Superior temporal gyrus (tissue), 1 donor: ENCODE measurements at regions not wholly inside any gene's neighbourhood (a gene's known extent, or its start where the extent isn't known, plus 50 kb on each side); places are given as distances from the start of the nearest gene placed in this dataset.
A peak's percentile ranks its signal among the peaks of the same experiment; 100 is the strongest.
"Not testable (repeated sequence)": the region's sequence is repeated elsewhere in the genome, so short reads cannot be mapped to it uniquely, and the experiment has no call there.

ENCODE experiments used
- DNase-seq: peaks from one replicate; pipeline ENCODE4 v3.0.0-alpha.2; 2016; ENCODE audit errors: extremely low spot score

DNA sequence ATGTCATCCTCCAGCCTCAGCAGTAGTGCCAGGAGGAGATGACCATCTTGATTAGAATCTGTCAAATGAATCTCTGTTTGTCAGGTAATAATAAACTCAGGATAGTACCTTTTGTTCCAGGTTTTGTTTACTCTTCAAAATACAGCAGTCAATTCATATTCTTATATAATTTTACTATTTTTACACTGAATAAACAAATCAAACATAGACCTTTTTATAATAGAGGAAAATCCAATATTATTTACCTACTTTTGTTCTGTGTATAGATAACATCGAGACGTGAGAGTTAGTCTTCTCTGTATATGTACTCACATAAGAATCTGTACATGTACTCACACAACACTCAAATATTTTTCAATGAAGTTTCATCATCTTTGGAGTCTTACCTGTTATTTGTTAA lies 365.4 kb upstream of the EPHA5 start:
- no peak for DNase-seq

DNA sequence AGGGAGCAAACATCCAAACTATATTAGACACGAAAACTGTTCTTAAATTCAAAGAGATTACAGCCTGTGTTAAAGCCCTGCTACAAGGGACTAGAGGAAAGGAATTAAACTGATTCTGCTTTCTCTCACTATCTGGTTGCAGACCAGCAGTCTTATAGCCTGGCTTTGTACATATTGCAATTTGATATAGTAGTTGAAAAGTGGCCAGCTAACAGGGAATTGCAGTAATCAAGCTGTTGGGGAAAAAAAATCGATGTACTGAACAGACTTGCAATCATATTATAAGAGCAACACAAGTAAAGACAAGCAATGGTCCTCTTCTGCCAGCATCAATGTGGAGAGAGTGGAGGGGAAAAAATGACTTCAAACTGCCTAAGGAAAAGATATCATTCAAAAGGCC lies 364.4 kb upstream of the EPHA5 start:
- no peak for DNase-seq

DNA sequence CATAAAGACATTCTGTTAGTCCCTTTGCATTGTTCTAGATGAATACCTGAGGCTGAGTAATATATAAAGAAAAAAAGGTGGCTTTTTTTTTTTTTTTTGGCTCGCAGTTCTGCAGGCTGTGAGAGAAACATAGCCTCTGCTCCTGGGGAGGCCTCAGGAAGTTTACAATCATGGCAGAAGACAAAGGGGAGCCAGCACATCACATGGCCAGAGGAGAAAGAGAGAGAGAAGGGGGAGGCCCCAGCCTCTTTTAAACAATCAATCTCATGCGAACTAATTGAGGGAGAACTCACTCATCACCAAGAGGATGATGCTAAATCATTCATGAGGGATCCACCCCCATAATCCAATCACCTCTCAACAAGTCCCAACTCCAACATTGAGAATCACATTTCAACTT lies 364.0 kb upstream of the EPHA5 start:
- no peak for DNase-seq

DNA sequence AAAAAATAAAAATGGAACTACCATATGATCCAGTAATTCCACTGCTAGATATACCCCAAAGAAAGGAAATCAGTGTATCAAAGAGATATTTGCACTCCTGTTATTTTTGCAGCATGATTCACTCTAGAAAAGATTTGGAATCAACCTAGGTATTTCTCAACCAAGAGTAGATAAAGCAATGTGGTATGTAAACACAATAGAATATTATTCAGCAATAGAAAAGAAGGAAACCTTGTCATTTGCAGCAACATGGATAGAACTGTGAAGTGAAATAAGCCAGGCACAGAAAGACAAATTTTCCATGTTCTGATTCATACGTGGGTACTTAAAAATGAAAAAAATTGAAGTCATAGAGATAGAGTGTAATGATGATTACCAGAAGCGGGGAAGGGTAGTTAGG lies 362.3 kb upstream of the EPHA5 start:
- no peak for DNase-seq

DNA sequence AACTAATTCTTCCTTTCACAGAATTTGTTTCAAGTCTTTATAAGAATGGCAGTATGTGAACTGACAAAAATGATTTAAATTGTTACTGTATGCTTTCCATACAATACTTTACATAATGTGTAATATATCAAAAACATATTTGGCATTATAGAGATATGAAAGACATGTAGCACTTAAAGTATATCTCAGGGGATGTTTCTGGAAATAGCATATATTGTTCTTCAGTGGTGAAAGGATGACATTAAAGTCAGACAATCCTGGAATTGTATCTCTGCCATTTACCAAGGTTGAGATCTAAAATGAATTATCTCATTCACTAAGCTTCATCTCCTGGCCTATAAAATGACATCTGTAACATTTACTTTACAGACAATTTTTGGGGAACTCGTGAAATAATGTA lies 358.4 kb upstream of the EPHA5 start:
- no peak for DNase-seq

DNA sequence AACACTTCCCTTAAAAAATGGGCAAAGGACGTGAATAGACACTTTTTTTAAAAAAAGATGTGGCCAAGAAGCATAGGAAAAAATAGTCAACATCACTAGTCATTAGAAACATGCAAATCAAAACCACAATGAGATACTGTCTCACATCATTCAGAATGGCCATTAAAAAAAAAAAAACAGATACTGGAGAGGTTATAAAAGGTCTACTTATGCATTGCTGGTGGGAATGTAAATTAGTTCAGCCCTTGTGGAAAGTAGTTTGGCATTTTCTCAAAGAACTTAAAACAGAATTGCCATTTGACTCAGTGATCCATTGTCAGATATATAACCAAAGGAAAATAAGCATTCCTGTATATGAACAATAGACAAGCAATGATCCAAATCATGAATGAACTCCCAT lies 352.8 kb upstream of the EPHA5 start:
- no peak for DNase-seq

DNA sequence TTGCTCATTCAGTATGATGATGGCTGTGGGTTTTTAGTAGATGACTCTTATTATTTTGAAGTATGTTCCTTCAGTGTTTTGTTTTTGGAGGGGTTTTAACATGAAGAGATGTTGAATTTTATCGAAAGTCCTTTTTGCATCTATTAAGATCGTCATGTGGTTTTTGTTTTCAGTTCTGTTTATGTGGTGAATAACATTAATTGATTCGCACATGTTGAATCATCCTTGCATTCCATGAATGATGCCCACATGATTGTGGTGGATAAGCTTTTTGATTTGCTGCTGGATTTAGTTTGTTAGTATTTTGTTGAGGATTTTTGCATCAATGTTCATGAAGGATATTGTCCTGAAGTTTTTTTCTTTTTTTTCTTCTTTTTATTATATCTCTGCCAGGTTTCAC lies 347.4 kb upstream of the EPHA5 start:
- DNase-seq, result no peak

DNA sequence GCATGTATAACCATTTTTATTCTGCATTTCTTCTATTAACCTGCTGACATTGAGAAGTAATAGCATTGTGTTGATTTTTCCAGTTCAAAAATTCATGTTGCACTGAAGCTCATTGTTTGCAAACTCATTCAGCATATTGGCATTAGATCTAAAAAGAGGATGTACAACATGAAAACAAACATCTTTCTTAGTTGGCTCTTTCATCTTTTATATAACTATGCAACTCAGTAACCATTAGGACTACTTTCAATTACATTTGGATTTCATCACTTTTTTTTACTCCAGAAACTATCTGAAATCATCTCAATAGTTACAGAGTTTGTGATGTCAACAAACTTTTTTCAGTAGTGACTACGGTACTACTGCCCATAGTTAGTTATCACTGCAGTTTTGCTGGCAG lies 346.0 kb upstream of the EPHA5 start:
- no peak for DNase-seq

DNA sequence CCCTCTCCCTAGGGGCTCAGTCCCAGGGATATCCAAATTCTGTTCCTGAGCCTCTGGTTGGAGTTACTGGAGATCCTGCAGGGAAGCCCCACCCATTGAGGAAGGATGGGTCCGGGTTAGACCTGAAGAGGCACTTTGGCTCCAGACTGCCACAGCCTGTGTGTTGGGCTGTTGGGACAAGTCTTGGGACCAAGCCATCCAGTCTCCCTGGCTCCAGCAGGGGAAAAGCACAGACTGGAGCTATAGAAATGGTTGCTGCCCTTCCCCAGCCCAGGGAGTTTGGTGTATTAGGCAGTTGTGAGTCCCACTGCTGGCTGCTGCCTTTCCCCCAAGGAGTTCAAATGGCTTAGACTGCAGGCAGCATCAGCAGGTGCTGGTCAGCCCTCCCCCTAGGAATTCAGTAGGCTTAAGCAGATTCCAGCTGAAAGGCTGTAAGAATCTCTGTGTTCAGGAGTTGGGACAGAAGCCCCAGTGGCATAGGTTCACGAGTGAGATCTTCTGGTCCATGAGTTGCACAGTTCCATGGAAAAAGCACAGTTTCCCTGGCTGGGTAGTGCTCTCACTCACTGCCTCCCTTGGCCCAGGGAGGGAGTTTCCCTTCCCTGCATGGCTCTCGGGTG lies 344.0 kb upstream of the EPHA5 start:
- no peak for DNase-seq

DNA sequence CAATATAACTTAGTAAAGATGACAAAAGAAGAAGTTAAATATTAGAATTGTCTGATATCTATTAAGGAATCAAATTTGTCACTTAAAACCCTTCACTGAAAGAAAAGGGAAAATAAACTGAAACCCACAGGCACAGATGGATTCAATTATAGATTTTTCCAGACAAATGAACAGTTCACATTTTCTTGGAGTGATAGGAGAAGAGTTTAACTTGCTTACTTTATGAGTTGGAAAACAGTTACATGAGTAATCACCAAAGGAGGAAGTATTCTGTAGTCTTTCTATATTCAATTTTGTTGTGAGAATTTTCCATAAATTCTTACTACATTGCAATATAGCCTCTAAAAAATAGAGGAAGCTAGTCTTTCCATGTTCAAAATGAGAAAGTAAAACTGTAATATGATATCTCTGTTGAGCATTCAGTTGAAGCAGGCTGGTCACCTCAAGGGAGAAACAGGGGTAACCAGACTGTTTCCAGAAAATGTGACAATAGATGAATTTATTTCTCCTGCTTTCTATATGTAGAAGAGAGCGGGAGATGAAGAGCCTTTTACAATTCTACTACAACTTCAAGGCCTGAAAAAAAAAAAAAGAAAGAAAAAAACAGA lies 330.3 kb upstream of the EPHA5 start:
- no peak for DNase-seq

DNA sequence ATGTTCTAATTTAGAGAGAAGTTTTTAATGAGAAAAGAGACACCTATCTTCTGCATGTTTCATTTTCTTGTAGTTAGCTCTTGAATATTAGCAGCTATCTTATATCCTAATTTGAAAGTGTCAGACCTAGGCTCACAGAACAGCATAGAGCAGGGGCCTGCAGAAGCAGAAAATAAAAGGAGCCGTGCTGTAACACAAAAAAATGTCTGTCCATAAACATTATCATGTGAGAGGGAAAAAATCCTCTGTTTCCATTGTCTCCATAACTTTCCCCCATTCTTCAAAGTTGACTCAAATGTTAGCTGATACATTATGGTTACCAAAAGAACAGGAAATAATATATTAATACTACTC lies 329.2 kb upstream of the EPHA5 start:
- no peak for DNase-seq

DNA sequence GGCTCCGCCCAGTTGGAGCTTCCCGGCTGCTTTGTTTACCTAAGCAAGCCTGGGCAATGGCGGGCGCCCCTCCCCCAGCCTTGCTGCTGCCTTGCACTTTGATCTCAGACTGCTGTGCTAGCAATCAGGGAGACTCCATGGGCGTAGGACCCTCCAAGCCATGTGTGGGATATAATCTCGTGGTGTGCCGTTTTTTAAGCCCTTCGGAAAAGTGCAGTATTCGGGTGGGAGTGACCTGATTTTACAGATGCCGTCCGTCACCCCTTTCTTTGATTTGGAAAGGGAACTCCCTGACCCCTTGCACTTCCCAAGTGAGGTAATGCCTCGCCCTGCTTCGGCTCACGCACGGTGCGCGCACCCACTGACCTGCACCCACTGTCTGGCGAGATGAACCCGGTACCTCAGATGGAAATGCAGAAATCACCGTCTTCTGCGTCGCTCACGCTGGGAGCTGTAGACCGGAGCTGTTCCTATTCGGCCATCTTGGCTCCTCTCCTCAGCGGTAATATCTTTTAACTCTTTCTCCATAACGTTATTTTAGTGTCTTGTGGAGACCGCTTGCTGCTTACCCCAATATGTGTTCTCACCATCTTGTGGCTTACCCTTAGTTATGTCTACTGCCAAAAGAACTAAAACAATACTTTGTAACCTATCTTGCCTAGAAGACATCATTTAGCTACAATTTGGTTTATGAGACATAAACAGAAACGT lies 328.7 kb upstream of the EPHA5 start:
- not testable (repeated sequence) for DNase-seq

DNA sequence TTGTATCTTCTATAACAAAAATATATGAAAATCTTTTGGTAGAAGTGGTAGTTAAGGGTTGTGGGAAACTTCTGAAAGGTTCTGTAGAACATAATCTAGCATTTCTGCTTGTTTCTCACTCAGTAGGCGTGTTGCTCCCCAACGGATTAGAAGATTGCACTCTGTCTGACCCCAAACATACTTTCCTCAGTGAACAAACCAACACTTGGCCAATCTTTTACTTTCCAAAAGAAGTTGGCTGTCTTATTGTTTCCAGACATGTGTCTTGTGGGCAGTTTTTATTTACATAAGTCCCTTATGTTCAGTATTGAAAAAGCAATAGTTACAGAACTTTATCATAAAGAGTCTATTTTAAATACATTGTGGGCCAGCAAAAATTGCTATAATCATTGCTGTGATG lies 312.8 kb upstream of the EPHA5 start:
- no peak for DNase-seq

DNA sequence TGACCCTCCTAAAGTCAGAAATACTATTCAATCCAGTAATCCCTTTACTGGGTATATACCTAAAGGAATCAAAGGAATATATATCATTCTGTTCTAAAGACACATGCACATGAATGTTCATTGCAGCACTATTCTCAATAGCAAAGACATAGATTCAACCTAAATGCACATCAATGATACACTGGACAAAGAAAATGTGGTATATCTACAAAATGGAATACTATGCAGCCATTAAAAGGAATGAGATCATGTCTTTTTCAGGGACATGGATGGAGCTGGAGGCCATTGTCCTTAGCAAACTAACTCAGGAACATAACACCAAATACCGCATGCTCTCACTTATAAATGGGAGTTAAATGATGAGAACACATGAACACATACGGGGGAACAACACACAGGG lies 306.0 kb upstream of the EPHA5 start:
- no peak for DNase-seq

DNA sequence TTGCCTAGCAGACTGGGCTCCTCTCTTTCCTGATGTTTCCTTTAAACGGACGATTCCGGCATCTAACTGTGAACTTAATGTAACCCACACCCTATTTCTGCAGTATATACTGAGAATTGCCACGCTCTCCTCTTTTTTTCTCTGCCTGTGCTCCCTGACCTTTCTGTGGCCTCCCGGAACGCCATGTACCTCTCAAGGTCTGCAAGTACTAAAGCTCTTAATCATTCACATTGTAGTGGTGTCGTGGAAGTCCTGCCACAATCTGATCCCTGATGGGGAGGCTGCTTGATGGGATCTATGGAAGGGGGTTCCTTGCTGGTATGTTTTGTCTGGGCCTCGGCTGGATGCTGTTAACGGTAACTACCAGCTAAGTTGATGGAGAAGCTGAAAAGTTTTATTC lies 302.9 kb upstream of the EPHA5 start:
- DNase-seq, result no peak

DNA sequence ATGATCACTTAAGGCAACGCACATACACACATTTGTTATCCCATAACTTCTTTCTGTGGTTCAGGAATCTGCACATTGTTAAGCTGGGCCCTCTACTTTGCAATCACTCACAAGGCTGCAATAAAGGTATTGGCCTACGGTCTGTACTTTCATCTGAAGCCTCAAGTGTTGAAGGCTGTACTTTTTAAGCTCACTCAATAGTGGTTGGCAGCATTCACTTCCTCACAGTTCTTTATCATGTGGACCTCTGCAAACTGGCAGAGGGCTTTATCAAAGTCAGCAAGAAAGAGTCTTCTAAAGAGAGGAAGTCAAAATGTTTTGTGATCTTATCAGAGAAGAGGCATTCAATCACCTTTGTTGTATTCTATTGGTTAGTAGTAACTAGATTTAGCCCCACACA lies 301.4 kb upstream of the EPHA5 start:
- DNase-seq, result no peak

DNA sequence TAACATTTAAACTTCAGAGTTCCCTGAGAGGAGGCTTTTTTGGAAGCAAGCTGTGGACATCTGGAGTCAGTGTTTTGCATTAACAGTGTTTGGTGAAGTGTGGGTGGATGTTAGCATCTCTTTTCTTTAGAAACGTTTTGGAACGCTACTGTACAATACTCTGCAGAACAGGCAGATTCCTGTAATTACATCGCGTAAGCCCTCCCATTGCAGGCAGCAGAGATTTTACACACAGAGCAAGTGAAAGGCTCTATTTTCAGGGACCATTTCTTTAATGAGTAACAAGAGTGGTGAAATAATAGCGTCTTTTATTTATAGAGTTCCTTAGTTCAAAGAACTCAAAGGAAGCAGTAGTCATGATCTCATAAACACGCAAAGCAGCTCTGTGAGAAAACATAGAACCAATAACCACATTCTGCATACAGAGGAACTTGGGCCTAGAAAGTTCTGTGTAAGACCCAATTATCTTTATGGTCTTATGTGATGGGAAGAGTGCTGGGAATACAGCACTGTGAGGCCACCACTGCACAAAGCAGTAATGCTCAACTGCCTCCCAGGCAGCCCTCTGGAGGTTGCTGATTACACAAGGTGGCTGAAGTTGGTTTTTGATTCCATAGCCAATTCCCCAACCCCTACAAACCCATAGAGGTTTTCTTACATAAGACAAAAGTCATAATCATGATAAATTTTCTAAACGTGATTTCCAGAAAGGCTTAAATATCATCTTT lies 298.7 kb upstream of the EPHA5 start:
- peak; percentile 50 for DNase-seq

DNA sequence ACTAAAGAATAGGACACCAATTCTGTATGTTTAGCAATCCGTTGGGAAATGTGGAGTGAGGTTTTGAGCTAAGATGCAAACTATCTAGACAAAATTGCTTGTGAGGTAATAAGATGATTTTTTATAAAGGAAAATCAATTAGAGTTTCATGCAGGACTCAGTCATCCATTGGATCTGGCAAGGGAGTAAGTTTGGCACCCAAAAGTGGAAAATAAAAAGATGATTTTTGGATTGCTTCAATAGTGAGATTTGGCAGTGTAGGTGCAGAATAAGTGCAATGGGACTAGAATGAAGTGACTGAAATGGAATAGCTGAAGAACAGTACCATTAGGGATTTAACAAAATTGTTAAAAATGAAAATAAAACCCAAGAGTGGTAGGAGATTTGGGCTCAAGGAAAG lies 290.5 kb upstream of the EPHA5 start:
- DNase-seq, result no peak

DNA sequence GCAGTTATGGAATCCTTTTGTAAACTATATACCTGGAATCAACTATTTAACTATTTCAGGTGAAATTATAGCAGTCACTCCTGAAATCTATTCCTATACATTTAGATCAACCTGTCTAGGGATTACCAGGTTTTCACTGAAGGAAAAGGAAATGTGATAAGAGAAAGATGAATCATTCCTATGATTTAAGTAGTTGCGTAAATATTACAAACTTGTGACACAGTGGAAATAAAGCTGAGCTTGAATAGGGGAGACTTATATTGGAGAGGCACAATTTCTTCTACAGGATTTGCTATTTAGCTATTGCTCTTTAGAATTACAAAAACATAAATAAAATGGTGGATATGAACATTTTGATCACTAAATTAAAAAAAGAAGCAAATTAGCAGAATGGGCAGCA lies 284.1 kb upstream of the EPHA5 start:
- no peak for DNase-seq

DNA sequence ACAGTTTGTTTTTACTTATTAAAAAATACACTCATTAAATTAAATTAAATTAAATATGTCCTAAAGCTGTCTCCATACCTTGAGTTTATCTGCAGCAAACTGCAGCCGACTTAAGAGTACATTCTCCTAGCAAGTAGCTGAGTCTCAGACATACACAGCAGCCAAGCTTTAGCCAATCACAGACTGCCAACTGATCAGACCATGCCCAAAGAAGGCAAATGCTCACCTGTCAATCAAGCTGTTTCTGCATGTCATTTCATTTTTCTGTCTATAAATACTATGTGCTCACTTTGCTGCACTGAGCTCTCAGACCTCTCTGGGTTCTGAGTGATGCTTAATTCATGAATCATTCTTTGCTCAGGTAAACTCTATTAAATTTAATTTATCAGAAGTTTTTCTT lies 280.9 kb upstream of the EPHA5 start:
- no peak for DNase-seq

DNA sequence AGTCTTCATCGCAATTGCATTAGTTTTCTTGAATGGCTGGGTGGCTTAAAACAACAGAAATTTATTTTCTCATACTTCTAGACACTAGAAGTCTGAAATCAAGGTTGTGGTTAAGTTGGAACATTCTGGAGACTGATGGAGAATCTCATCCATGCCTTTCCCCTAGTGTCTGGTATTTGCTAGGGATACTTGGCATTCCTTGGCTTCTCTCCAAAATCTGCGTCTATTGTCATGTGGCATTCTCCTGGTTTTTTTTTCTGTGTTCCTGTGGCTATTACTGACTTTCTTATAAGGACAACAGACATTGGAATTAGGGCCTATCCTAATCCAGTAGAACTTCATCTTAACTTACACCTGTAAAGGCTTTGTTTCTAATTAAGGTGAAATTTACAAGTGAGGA lies 272.8 kb upstream of the EPHA5 start:
- DNase-seq, result no peak

DNA sequence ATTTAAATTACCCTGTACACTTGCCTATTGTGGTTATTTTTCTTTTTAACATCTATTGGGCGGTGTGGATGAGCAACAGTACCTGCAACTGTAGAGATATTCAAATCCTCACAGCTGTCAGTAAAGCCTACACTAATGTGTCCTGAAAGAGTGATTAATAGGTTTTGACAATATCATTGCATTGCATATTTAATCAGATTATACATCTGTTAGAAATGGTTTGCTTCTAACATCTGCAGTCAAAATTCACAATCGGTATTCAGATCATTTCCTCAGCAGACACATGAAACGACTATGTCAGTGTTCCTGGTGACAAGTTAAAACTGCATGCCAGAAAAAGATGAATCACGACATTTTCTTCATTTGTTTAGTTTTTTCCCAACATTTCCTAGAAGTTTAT lies 254.6 kb upstream of the EPHA5 start:
- DNase-seq, result no peak

DNA sequence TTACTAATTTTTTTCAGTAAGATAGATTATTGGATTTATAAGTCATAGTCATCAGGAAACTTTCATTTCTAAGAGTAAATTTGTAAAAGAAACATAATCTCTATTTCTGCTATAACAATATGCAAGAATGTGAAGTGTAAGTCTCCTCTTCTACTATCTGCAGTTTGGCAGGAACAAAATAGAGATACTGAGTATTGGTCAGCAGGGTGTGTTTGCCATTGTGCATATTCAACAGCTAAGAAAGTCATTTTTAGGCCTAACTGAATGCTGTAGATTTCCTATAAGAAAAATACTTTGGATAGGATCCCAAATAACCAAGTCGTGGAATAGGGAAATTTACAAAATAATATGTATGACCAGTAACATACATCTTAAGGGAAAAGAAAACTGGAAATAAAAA lies 253.3 kb upstream of the EPHA5 start:
- no peak for DNase-seq
